ENCODE measurements at regions not wholly inside any gene's neighbourhood (a gene's known extent, or its start where the extent isn't known, plus 50 kb on each side); places are given as distances from the start of the nearest gene placed in this dataset.

GRCh38 chr15:36432161-36432560 lies 147.3 kb upstream of the CDIN1 start:
- no peaks in the 10 kb centered on the region for H3K4me1 Mint-ChIP-seq (ENCODE audit: low read depth, unreplicated experiment)
- H3K4me3 Mint-ChIP-seq (ENCODE audit: low read depth, unreplicated experiment): no peak overlapping the region
- CTCF ChIA-PET: no interaction called here
- H3K27ac Mint-ChIP-seq (ENCODE audit: unreplicated experiment): no peak overlapping the region
- H3K9me3 Mint-ChIP-seq (ENCODE audit: low read depth, unreplicated experiment): no peaks in the 10 kb centered on the region
- no peak for DNase-seq
- no TSS peak for BruUV-seq (replicated peaks)
- no peaks in the 10 kb centered on the region for H3K27me3 Mint-ChIP-seq (ENCODE audit: unreplicated experiment)
- no peak for TF ChIP-seq CTCF (IDR thresholded peaks at IDR 0.05; ENCODE audit: unreplicated experiment)
- H3K36me3 Mint-ChIP-seq (ENCODE audit: insufficient read depth, unreplicated experiment): no peaks in the 10 kb centered on the region
- intact Hi-C loops (cut with micrococcal nuclease; ENCODE audit: unreplicated experiment): no loop called here

GRCh38 chr15:36434177-36434576 lies 145.2 kb upstream of the CDIN1 start:
- DNase-seq: no peak
- H3K9me3 Mint-ChIP-seq (ENCODE audit: low read depth, unreplicated experiment): no peaks in the 10 kb centered on the region
- H3K4me1 Mint-ChIP-seq (ENCODE audit: low read depth, unreplicated experiment): no peaks in the 10 kb centered on the region
- H3K4me3 Mint-ChIP-seq (ENCODE audit: low read depth, unreplicated experiment): no peak overlapping the region
- TF ChIP-seq CTCF (IDR thresholded peaks at IDR 0.05; ENCODE audit: unreplicated experiment): no peak
- H3K36me3 Mint-ChIP-seq (ENCODE audit: insufficient read depth, unreplicated experiment): no peaks in the 10 kb centered on the region
- intact Hi-C loops (cut with micrococcal nuclease; ENCODE audit: unreplicated experiment): no loop called here
- H3K27ac Mint-ChIP-seq (ENCODE audit: unreplicated experiment): no peak overlapping the region
- no TSS peak for BruUV-seq (replicated peaks)
- H3K27me3 Mint-ChIP-seq (ENCODE audit: unreplicated experiment): no peaks in the 10 kb centered on the region
- CTCF ChIA-PET: no interaction called here

GRCh38 chr15:36438499-36438898 lies 140.9 kb upstream of the CDIN1 start:
- CTCF ChIA-PET: no interaction called here
- no peaks in the 10 kb centered on the region for H3K9me3 Mint-ChIP-seq (ENCODE audit: low read depth, unreplicated experiment)
- no TSS peak for BruUV-seq (replicated peaks)
- H3K4me1 Mint-ChIP-seq (ENCODE audit: low read depth, unreplicated experiment): no peaks in the 10 kb centered on the region
- H3K27me3 Mint-ChIP-seq (ENCODE audit: unreplicated experiment): no peaks in the 10 kb centered on the region
- intact Hi-C loops (cut with micrococcal nuclease; ENCODE audit: unreplicated experiment): no loop called here
- no peak for TF ChIP-seq CTCF (IDR thresholded peaks at IDR 0.05; ENCODE audit: unreplicated experiment)
- DNase-seq: no peak
- no peak overlapping the region for H3K27ac Mint-ChIP-seq (ENCODE audit: unreplicated experiment)
- no peaks in the 10 kb centered on the region for H3K36me3 Mint-ChIP-seq (ENCODE audit: insufficient read depth, unreplicated experiment)
- no peak overlapping the region for H3K4me3 Mint-ChIP-seq (ENCODE audit: low read depth, unreplicated experiment)

GRCh38 chr15:36447373-36447772 lies 132.1 kb upstream of the CDIN1 start:
- no peak for DNase-seq
- no peaks in the 10 kb centered on the region for H3K4me1 Mint-ChIP-seq (ENCODE audit: low read depth, unreplicated experiment)
- H3K27me3 Mint-ChIP-seq (ENCODE audit: unreplicated experiment): no peaks in the 10 kb centered on the region
- no peaks in the 10 kb centered on the region for H3K36me3 Mint-ChIP-seq (ENCODE audit: insufficient read depth, unreplicated experiment)
- TF ChIP-seq CTCF (IDR thresholded peaks at IDR 0.05; ENCODE audit: unreplicated experiment): no peak
- no peaks in the 10 kb centered on the region for H3K9me3 Mint-ChIP-seq (ENCODE audit: low read depth, unreplicated experiment)
- BruUV-seq (replicated peaks): no TSS peak
- intact Hi-C loops (cut with micrococcal nuclease; ENCODE audit: unreplicated experiment): no loop called here
- H3K4me3 Mint-ChIP-seq (ENCODE audit: low read depth, unreplicated experiment): no peak overlapping the region
- H3K27ac Mint-ChIP-seq (ENCODE audit: unreplicated experiment): no peak overlapping the region
- CTCF ChIA-PET: no interaction called here

- H3K9me3 Mint-ChIP-seq (ENCODE audit: low read depth, unreplicated experiment): no peaks in the 10 kb centered on the region
- H3K27me3 Mint-ChIP-seq (ENCODE audit: unreplicated experiment): no peaks in the 10 kb centered on the region
- DNase-seq: no peak
- intact Hi-C loops (cut with micrococcal nuclease; ENCODE audit: unreplicated experiment): no loop called here
- no TSS peak for BruUV-seq (replicated peaks)
- CTCF ChIA-PET: no interaction called here
- H3K36me3 Mint-ChIP-seq (ENCODE audit: insufficient read depth, unreplicated experiment): no peaks in the 10 kb centered on the region
- no peak overlapping the region for H3K4me3 Mint-ChIP-seq (ENCODE audit: low read depth, unreplicated experiment)
- no peak for TF ChIP-seq CTCF (IDR thresholded peaks at IDR 0.05; ENCODE audit: unreplicated experiment)
- H3K27ac Mint-ChIP-seq (ENCODE audit: unreplicated experiment): no peak overlapping the region
- H3K4me1 Mint-ChIP-seq (ENCODE audit: low read depth, unreplicated experiment): no peaks in the 10 kb centered on the region
Observed at GRCh38 chr15:36448418-36448817, 131.0 kb upstream of the CDIN1 start.

Measured in Calu3 (cell line).